ENCODE measurements at regions not wholly inside any gene's neighbourhood (a gene's known extent, or its start where the extent isn't known, plus 50 kb on each side); places are given as distances from the start of the nearest gene placed in this dataset.

DNA sequence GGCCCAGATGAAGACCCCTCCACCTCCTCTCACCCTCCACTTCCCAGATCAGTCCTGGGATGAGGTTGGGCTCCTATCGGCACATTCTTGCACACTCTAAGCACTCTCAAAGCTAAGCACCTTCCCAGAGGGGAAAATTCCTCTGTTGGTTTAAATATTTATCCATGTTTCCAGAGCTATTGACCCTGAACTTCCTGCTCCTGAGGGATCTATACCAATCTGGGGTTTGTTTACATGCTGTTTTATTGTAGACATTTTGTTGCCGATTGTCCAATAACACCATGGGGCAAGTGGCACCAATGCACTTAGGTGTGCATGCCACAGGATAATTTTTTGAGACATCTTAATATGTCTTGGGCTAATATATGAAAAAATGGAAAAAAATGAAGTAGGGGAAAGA lies 476.2 kb downstream of the SLC4A3 start:
- Mint-ChIP-seq H3K9me3 (peaks cover 2% of the 10 kb centered on the region), H3K4me1 (no peaks in the 10 kb centered on the region), H3K4me3 (no peak overlapping the region), H3K27ac (no peak overlapping the region), H3K36me3 (no peaks in the 10 kb centered on the region)
- ATAC-seq (no peak), DNase-seq (ENCODE audit: low spot score in 2 of 2) (no peak)

DNA sequence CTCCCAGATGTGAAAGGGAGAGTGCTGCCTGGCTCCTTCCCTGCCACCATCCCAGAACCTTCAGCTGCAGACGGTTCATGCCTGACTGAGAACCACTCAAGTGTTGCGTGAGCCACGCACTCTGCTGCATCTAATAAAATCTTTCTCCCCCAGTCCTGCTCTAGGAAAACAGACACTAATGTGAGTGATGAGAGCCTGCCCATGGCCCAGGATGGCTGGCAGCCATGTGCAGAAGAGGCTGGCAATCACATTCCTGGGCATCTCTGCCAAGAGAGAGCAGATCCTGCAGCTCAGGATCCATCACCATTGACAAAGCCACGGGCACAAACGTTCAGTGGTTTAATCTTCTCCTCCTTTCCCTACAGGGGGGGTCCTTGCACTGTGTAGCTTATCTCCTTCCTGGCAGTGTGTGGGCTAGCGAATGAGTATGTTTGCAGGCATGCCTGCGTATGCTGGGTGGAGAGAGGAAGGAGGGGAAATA lies 477.5 kb downstream of the SLC4A3 start:
- DNase-seq (ENCODE audit: low spot score in 2 of 2) (no peak), ATAC-seq (no peak)
- Mint-ChIP-seq H3K4me1 (no peaks in the 10 kb centered on the region), H3K27ac (no peak overlapping the region), H3K9me3 (no peaks in the 10 kb centered on the region), H3K36me3 (no peaks in the 10 kb centered on the region), H3K4me3 (no peak overlapping the region)

DNA sequence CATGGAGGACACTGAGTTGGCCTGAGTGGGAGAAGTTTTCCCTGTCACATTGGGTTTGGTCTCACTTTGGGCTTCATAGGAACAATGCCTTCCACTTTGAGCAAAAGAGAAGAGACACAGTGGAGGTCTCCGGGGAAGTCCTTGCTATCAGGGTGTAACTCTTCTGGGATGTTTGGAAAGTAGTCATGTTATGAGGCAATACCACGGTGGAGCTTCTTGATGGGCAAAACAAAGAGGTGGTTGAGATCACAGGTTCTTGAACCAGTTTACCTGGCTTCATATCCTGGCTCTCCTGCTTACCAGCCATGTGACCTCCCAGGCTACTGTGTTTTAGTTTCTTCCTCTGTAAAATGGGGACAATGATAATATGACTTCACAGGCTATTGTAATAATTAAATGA lies 478.6 kb downstream of the SLC4A3 start:
- DNase-seq (ENCODE audit: low spot score in 2 of 2), result no peak
- no peak overlapping the region for H3K27ac Mint-ChIP-seq
- H3K4me3 Mint-ChIP-seq, result no peak overlapping the region
- ATAC-seq, result no peak
- H3K9me3 Mint-ChIP-seq, result no peaks in the 10 kb centered on the region
- H3K4me1 Mint-ChIP-seq, result no peaks in the 10 kb centered on the region
- no peaks in the 10 kb centered on the region for H3K36me3 Mint-ChIP-seq

DNA sequence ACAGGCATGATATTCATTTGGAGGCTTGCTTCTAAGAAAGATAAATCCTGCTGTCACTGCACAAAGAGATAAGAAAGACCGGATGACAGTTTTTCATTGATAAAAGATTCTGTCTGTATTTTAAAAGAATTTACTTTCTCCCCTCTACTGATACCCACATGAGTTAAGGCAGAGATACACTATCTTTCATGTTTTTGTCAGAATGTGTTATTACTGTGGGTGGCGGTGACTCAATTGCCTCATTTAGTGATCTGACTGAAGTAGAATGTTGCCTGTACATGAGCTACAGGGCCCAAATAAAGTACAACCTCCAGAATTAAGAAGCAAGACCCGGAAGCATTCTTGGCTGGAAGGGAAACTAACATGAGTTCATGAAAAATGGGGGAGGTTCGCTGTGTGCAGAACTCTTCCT lies 480.0 kb downstream of the SLC4A3 start:
- no peaks in the 10 kb centered on the region for H3K9me3 Mint-ChIP-seq
- ATAC-seq (no peak), DNase-seq (ENCODE audit: low spot score in 2 of 2) (no peak)
- H3K4me1 Mint-ChIP-seq, result no peaks in the 10 kb centered on the region
- H3K4me3 Mint-ChIP-seq, result no peak overlapping the region
- no peaks in the 10 kb centered on the region for H3K36me3 Mint-ChIP-seq
- H3K27ac Mint-ChIP-seq, result no peak overlapping the region

DNA sequence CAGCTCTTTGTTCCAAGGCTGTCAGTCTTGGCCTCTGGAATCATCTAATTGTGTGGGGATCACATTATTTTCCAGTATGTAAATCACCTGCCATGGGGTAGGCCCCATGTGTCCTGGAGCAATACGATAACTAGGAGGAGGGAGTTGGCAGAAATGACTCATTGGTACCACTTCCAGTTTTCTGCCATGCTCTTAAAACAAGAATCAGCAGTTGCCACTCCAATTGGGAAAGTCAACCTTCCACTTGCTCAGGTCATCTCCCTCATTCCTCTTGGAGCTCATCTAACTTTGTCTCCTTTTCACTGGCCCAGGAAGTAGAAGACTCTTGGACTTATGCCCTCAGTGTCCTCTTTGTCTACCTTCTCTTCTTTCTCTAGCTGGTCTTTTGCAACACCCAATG lies 487.0 kb downstream of the SLC4A3 start:
- ATAC-seq, result no peak
- Mint-ChIP-seq H3K36me3 (no peaks in the 10 kb centered on the region), H3K27ac (no peak overlapping the region), H3K9me3 (peaks cover 17% of the 10 kb centered on the region), H3K4me1 (no peaks in the 10 kb centered on the region), H3K4me3 (no peak overlapping the region)
- DNase-seq (ENCODE audit: low spot score in 2 of 2), result no peak

DNA sequence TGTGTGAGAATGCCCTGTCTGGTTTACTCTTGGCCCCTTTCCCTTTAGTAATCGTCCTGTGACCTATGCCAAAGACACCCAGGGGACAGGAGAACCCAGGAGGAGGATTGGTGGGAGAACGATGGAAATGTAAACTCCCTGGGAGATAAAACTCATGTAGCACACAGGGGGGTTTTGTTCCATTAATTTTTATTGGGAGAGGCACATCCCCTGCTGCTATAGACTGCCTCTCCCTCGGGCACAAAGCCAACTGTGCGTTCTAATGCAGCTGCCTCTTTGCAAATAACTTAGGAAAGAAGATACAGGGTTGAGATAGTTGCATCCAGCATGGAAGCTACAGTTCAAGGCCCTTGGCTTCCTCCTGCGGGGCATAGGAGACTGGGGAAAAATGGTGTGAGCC lies 489.6 kb downstream of the SLC4A3 start:
- H3K4me1 Mint-ChIP-seq, result no peaks in the 10 kb centered on the region
- DNase-seq (ENCODE audit: low spot score in 2 of 2) (no peak), ATAC-seq (no peak)
- peaks cover 17% of the 10 kb centered on the region for H3K9me3 Mint-ChIP-seq
- H3K27ac Mint-ChIP-seq, result no peak overlapping the region
- no peak overlapping the region for H3K4me3 Mint-ChIP-seq
- no peaks in the 10 kb centered on the region for H3K36me3 Mint-ChIP-seq

DNA sequence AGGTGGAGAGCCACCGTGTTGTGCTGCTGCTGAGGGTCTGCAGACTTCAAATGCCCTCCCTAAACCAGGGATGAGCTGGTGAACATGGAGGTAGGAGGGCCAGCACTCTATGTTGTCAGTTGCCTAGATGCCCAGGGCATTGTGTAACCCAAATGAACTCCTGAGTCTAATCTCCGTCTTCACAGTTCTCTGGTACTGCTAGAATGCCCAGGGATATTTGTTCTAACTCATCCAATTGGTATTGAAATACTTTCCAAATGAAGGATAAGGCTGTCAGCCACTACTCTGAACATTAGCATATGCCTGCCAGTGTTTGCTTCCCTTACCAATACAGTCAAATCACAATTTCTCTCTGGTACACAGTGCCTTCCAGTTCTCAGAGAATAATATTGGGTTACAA lies 492.6 kb downstream of the SLC4A3 start:
- no peak for ATAC-seq
- no peaks in the 10 kb centered on the region for H3K36me3 Mint-ChIP-seq
- H3K4me1 Mint-ChIP-seq, result no peaks in the 10 kb centered on the region
- no peak overlapping the region for H3K27ac Mint-ChIP-seq
- no peak overlapping the region for H3K4me3 Mint-ChIP-seq
- H3K9me3 Mint-ChIP-seq, result peaks cover 9% of the 10 kb centered on the region
- DNase-seq (ENCODE audit: low spot score in 2 of 2), result no peak

DNA sequence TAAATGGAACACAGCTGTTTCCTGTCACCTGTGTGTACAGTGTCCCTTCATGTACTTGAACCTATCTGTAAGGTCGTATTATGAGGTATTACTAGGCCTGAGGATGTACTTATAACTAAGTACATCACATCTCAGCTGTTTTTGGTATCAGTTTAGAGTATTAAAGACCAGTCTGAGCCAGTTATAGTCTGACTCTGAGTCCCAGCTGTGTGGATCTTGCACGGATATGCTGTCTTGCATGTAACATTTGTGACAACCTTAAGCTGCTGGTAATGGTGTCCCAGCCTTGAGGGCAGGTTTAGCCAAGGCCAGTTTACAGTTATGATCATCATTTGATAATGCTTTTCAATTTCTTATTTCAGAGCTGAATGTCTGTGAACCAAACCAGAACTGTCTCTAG lies 496.3 kb downstream of the SLC4A3 start:
- no peak overlapping the region for H3K4me3 Mint-ChIP-seq
- H3K4me1 Mint-ChIP-seq, result no peaks in the 10 kb centered on the region
- H3K36me3 Mint-ChIP-seq, result no peaks in the 10 kb centered on the region
- H3K9me3 Mint-ChIP-seq, result no peaks in the 10 kb centered on the region
- no peak for DNase-seq (ENCODE audit: low spot score in 2 of 2)
- no peak for ATAC-seq
- no peak overlapping the region for H3K27ac Mint-ChIP-seq

DNA sequence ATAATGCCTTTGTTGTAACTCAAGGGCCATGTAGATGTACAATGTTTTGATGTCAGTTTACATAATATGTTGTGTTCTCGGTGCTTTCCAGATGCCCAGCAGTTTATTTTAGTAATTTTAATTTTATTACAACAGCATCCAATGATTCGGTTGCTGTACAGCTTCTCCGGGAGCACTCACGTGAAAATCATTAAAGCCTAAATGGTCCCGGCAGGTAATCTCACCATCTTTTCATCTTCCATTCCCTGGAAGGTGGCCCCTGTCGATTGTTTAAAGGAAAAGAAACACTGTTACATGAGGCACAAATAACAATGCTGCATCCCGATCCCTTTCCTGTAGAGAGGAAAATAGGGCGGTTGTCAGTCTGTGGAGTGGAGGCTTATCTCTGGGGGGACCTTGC lies 498.1 kb downstream of the SLC4A3 start:
- Mint-ChIP-seq H3K27ac (no peak overlapping the region), H3K36me3 (no peaks in the 10 kb centered on the region), H3K9me3 (no peaks in the 10 kb centered on the region), H3K4me3 (no peak overlapping the region), H3K4me1 (no peaks in the 10 kb centered on the region)
- no peak for ATAC-seq
- DNase-seq (ENCODE audit: low spot score in 2 of 2), result no peak

DNA sequence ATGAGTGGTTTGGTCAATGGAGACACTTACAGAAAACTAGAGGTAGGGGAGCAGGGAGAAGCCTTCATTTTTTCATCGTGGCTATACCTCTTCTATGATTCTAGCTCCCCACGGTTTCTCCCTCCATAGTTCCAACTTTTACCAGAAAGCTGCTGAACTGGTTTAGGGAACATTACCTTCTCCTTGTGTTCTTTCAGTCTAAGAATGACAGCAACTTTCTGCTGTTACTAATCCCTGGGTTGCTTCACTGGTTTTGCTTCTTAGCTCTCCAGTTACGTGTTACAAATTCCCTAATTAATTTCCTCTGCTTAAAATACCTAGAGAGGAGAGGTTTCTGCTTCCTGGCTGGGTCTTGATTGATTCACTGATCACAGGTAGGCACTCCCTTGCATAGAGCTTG lies 499.9 kb downstream of the SLC4A3 start:
- ATAC-seq, result no peak
- no peak for DNase-seq (ENCODE audit: low spot score in 2 of 2)
- no peaks in the 10 kb centered on the region for H3K4me1 Mint-ChIP-seq
- H3K36me3 Mint-ChIP-seq, result no peaks in the 10 kb centered on the region
- no peak overlapping the region for H3K4me3 Mint-ChIP-seq
- peaks cover 2% of the 10 kb centered on the region for H3K9me3 Mint-ChIP-seq
- no peak overlapping the region for H3K27ac Mint-ChIP-seq

DNA sequence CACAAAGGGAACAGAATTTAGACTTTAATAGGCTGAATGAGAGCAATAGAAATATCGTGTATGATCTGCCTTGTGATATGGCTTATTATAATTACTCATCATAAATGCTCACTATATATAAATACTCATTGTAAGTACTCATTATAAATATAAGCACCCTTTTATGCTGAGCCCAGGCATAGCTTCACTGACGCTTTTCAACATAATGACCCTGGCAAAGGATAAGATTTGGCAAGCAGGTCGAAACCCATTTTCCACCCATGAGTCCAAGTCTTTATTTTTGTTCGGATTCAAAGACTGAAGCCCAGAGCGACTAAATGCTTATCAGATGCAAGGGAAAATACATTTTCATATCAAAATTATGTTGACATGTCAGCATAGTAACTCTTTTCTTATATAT lies 500.4 kb downstream of the SLC4A3 start:
- no peak for DNase-seq (ENCODE audit: low spot score in 2 of 2)
- H3K9me3 Mint-ChIP-seq, result peaks cover 4% of the 10 kb centered on the region
- ATAC-seq, result no peak
- H3K4me3 Mint-ChIP-seq, result no peak overlapping the region
- no peak overlapping the region for H3K27ac Mint-ChIP-seq
- no peaks in the 10 kb centered on the region for H3K36me3 Mint-ChIP-seq
- H3K4me1 Mint-ChIP-seq, result no peaks in the 10 kb centered on the region

DNA sequence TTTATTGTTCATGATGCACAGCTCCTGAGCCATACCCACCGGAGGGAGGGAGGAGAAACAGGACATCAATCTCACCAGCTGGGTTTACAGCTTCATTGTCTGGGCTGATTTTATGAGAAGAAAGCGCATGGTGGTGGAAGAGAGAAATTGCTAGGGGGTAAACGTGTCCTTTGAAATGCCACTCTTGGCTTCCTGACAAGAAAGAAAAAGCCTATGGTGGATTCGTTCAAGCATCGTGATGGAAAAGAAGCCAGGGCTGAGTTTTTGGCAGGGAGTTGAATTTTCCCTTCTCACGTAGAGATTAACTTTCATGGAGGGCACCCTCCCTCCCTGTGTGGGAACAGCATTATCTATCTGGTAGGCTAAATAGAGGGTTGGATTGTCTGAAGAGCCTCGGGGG lies 502.0 kb downstream of the SLC4A3 start:
- Mint-ChIP-seq H3K27ac (no peak overlapping the region), H3K4me3 (no peak overlapping the region), H3K36me3 (no peaks in the 10 kb centered on the region), H3K9me3 (peaks cover 6% of the 10 kb centered on the region), H3K4me1 (no peaks in the 10 kb centered on the region)
- DNase-seq (ENCODE audit: low spot score in 2 of 2), result no peak
- no peak for ATAC-seq

DNA sequence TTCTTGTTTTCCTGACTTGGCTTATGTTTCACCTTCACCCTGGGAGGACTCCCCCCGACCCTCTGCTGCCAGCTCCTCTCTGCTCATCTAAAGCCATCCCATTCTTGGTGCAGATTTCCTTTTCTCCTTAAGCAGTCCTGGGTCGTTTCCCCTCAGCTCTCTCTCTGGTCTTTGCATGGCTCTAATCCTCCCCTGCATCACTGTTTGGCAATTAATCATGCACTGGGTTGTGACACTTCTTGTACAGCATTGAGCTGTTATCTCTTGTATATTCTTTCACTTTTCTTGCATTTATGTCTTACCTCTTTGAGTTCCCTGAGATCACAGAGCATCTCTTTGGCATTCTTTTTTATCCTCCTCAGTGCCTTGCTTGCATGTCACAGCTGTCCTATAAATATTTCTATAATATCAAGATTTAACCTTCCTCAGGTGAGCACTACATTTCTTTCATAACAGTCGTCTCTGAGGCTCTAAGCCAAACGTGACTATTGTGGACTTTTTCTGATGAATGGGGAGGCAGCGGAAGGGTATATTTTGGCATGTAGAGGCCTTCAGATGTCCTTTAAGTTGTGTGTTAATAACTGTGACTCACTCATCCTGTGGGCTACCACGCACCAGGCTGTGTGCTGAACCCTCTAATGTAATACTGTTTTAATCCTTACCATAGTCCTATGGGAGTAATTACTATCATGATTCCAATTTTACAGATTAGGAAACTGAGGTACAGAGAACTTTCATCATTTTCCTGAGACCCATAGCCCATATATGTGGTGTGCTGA lies 507.5 kb downstream of the SLC4A3 start:
- H3K4me3 Mint-ChIP-seq, result no peak overlapping the region
- H3K27ac Mint-ChIP-seq, result no peak overlapping the region
- no peaks in the 10 kb centered on the region for H3K4me1 Mint-ChIP-seq
- H3K36me3 Mint-ChIP-seq, result no peaks in the 10 kb centered on the region
- DNase-seq (ENCODE audit: low spot score in 2 of 2) (no peak), ATAC-seq (no peak)
- peaks cover 8% of the 10 kb centered on the region for H3K9me3 Mint-ChIP-seq

DNA sequence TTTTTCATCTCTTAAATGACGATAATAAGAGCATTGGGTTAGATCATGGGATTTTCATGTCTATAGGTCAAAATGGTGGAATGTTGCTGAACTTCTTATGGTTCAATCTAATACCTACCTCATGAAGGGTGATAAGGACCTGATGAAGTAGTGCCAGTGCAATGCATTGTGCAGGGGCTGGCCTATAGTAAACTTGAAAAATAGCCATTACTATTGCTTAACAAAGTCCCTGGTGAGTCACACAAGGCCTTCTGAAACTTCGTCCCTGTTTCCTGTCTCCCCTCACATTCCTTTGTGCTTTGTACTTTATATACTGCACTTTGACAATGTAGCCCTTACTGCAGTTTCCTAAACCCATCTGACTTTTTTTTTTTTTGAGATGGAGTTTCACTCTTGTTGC lies 515.9 kb downstream of the SLC4A3 start:
- Mint-ChIP-seq H3K27ac (no peak overlapping the region), H3K4me3 (no peak overlapping the region), H3K36me3 (no peaks in the 10 kb centered on the region), H3K9me3 (peaks cover 14% of the 10 kb centered on the region), H3K4me1 (no peaks in the 10 kb centered on the region)
- ATAC-seq, result no peak
- no peak for DNase-seq (ENCODE audit: low spot score in 2 of 2)

DNA sequence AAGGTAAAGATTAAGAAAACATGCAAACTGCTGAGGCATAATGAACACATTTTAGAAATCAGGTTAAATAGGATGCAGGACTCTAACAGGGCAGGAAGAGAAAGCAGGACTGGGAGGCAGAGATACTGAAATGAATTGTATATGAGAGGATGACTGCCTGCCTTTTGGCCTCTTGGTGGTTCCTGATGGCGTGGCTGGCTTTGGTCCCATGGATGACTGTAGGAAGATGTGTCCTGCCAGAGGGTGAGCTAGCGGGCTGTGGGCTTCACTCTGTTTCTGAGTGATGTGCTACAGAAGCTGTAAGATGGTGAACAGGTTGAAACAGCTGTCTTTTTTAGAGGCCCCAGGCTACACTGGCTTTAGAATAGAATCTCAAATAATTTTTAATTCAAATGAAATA lies 517.0 kb downstream of the SLC4A3 start:
- no peak for DNase-seq (ENCODE audit: low spot score in 2 of 2)
- Mint-ChIP-seq H3K36me3 (no peaks in the 10 kb centered on the region), H3K27ac (no peak overlapping the region), H3K4me1 (no peaks in the 10 kb centered on the region), H3K4me3 (no peak overlapping the region), H3K9me3 (peaks cover 14% of the 10 kb centered on the region)
- ATAC-seq, result no peak

DNA sequence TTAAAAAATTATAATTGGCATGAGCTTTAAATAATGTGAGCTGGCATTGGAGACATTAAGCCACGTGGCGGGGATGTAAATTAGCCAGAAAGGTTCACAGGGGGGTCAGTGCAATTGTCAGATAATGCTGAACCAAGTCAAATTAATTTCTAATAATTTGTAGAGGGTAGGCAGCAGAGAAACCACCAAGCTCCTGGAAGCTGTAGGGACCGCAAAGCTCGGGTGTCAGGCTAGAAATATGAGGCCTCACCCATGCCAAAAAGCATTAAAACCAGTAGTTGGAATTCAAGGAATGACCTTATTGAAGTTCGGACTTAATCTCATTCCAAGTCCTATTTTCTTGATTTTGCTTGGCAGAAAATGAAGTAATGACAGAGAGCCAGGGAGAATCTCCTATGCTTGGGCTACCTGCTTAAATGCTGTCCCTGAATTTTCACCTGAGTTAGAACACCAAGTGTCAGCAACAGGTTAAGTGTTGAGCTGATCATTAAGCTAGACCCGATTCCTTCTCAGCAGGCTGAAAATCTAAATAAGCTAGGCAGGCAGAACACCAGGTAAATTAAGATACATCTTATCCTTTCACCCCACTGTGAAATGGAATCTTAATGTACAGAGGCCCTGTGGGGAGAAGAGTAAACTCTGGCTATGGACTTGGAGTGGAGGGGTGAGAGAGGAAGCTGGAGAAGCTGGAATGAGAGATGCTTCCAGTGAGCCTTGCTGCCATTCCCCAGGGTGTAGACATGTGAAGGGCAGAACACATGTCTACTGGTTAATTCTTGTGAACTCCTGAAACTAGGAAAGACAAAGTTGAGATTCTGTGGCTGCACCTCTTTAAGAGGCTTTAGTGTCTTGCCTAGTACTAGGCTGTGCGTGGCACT lies 520.0 kb downstream of the SLC4A3 start:
- H3K4me3 Mint-ChIP-seq, result no peak overlapping the region
- no peaks in the 10 kb centered on the region for H3K36me3 Mint-ChIP-seq
- H3K27ac Mint-ChIP-seq, result no peak overlapping the region
- ATAC-seq, result no peak
- H3K4me1 Mint-ChIP-seq, result no peaks in the 10 kb centered on the region
- H3K9me3 Mint-ChIP-seq, result peaks cover 13% of the 10 kb centered on the region
- DNase-seq (ENCODE audit: low spot score in 2 of 2), result no peak

Data from stimulated activated effector memory CD8-positive, alpha-beta T cell treated with anti-CD3 and anti-CD28 coated beads, Interleukin-12 subunit alpha, Interleukin-12 subunit beta, amount 100 ng/mL, for 72 hours (primary cell).